PC-9 (cell line): ENCODE measurements at regions not wholly inside any gene's neighbourhood (a gene's known extent, or its start where the extent isn't known, plus 50 kb on each side); places are given as distances from the start of the nearest gene placed in this dataset.
A peak's percentile ranks its signal among the peaks of the same experiment; 100 is the strongest.
"Not testable (repeated sequence)": the region's sequence is repeated elsewhere in the genome, so short reads cannot be mapped to it uniquely, and the experiment has no call there.

Experiments used
- EZH2 ChIP-seq: fragments of 200-600 bp; sonication (generic); IDR thresholded peaks from 2 replicates; pipeline ENCODE4 v1.8.0; 2017; ENCODE audit warnings: antibody characterized with exemption, low read depth
- TF ChIP-seq, protein P1 (sequence below): fragments of 200-600 bp; sonication (generic); conservative IDR thresholded peaks from 2 replicates; pipeline ENCODE4 v1.6.1; 2017; ENCODE audit warnings: mixed run types, antibody characterized with exemption, mild to moderate bottlenecking, moderate library complexity

DNA sequence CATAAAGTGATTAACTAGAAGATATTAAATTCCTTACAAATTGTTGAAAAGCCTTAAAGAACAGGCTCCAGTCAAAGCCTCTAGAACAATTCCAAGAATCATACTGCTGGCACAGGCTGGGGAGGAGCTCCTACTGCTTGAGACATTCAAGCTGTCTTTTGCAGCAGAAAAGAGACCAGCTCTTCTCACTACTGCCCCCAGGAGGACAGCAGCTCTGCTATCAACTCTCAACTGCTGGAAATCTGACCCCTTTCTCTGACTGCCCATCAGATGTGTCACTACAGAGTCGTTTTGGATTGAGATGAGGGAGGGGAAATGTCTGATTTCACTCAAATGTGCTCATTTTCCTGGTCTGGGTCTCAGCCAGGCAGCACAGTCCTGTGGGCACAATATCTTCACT lies 421.0 kb downstream of the RPIA start:
- TF ChIP-seq, protein P1, sequence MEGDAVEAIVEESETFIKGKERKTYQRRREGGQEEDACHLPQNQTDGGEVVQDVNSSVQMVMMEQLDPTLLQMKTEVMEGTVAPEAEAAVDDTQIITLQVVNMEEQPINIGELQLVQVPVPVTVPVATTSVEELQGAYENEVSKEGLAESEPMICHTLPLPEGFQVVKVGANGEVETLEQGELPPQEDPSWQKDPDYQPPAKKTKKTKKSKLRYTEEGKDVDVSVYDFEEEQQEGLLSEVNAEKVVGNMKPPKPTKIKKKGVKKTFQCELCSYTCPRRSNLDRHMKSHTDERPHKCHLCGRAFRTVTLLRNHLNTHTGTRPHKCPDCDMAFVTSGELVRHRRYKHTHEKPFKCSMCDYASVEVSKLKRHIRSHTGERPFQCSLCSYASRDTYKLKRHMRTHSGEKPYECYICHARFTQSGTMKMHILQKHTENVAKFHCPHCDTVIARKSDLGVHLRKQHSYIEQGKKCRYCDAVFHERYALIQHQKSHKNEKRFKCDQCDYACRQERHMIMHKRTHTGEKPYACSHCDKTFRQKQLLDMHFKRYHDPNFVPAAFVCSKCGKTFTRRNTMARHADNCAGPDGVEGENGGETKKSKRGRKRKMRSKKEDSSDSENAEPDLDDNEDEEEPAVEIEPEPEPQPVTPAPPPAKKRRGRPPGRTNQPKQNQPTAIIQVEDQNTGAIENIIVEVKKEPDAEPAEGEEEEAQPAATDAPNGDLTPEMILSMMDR: peak; percentile 46
- TF ChIP-seq EZH2: not testable (repeated sequence)
